Body of pancreas (tissue), 4 donors: ENCODE measurements at regions not wholly inside any gene's neighbourhood (a gene's known extent, or its start where the extent isn't known, plus 50 kb on each side); places are given as distances from the start of the nearest gene placed in this dataset.

ENCODE experiments used
- CTCF ChIP-seq, 7 experiments: fragments of 450-650 bp in 4 of 7; fragments of 200-600 bp in 3 of 7; sonication (generic) in 3 of 7; IDR thresholded peaks; one replicate each; pipeline ENCODE4 v1.5.1; 2016 to 2019; ENCODE audit warnings: antibody characterized with exemption in 7 of 7
- POLR2A ChIP-seq, 3 donors: fragments of 450-650 bp; IDR thresholded peaks; one replicate each; pipeline ENCODE4 v1.6.1; 2016; ENCODE audit warnings: antibody characterized with exemption in 3 of 3, mild to moderate bottlenecking in 2 of 3

GRCh38 chr17:13405807-13406206 is 195.9 kb downstream of the HS3ST3A1 start:
- TF ChIP-seq CTCF (IDR thresholded peaks at IDR 0.05) (no peak), POLR2A (IDR thresholded peaks at IDR 0.05) (no peak)
